Thyroid gland (tissue), 4 donors: ENCODE measurements at regions not wholly inside any gene's neighbourhood (a gene's known extent, or its start where the extent isn't known, plus 50 kb on each side); places are given as distances from the start of the nearest gene placed in this dataset.

Experiments
- DNase-seq, 2 donors: peaks; one replicate each; pipeline ENCODE4 v3.0.0-alpha.2; 2019
- H3K27ac ChIP-seq, 3 donors: fragments of 200-600 bp; sonication (generic); 1 replicate in 2 of 3; 2 replicates in 1 of 3; pipeline ENCODE4 v1.5.1; 2016 to 2019; ENCODE audit warnings: mild to moderate bottlenecking in 1 of 3, moderate library complexity in 1 of 3
- H3K27me3 ChIP-seq: fragments of 200-600 bp; sonication (generic); one replicate; pipeline ENCODE4 v1.5.1; 2019
- H3K36me3 ChIP-seq, 2 donors: fragments of 200-600 bp; sonication (generic); one replicate each; pipeline ENCODE4 v1.5.1; 2016 to 2019
- H3K4me1 ChIP-seq, 2 donors: fragments of 200-600 bp; sonication (generic); one replicate each; pipeline ENCODE4 v1.5.1; 2017 to 2019
- H3K4me3 ChIP-seq, 3 donors: fragments of 200-600 bp; sonication (generic); replicated peaks in 1 of 3; 1 replicate in 2 of 3; 2 replicates in 1 of 3; pipeline ENCODE4 v1.5.1; 2016; ENCODE audit warnings: mild to moderate bottlenecking in 1 of 3
- H3K9me3 ChIP-seq: fragments of 200-600 bp; sonication (generic); one replicate; pipeline ENCODE4 v1.5.1; 2017
- CTCF ChIP-seq, 6 experiments: fragments of 200-600 bp in 3 of 6; fragments of 450-650 bp in 3 of 6; sonication (generic) in 3 of 6; IDR thresholded peaks; one replicate each; pipeline ENCODE4 v1.5.1; 2016 to 2019; ENCODE audit warnings: antibody characterized with exemption in 6 of 6, mild to moderate bottlenecking in 2 of 6, inconsistent platforms in 1 of 6, moderate library complexity in 1 of 6
- POLR2A ChIP-seq, 2 donors: fragments of 450-650 bp; IDR thresholded peaks; one replicate each; pipeline ENCODE4 v1.6.1; 2017; ENCODE audit warnings: antibody characterized with exemption in 2 of 2, mild to moderate bottlenecking in 2 of 2, moderate library complexity in 1 of 2
- WGBS, 2 donors: methylation state at CpG; one replicate each; pipeline ENCODE4 v1.1.5; 2017; 5-methylcytosine and 5-hydroxymethylcytosine counted together
- intact Hi-C: fragments of 100-400 bp; cut with DNase I; formaldehyde crosslinking; loops from one replicate; pipeline ENCODE4 v1.15.1; 2023

- TF ChIP-seq POLR2A (IDR thresholded peaks at IDR 0.05), result no peak
- TF ChIP-seq CTCF (IDR thresholded peaks at IDR 0.05), result no peak
- Histone ChIP-seq H3K4me3 (no peak overlapping the region), H3K27ac (no peak overlapping the region), H3K36me3 (no peaks in the 10 kb centered on the region), H3K4me1 (no peaks in the 10 kb centered on the region), H3K27me3 (no peaks in the 10 kb centered on the region), H3K9me3 (no peaks in the 10 kb centered on the region)
- intact Hi-C loops, result no loop called here
- DNase-seq, result no peak
- WGBS, 2 donors, result 92% methylated on average over 1 of the region's 1 CpG
Measured at GRCh38 chr18:40824291-40824690, 1130.7 kb upstream of the PIK3C3 start.

- H3K4me3 ChIP-seq, result no peak overlapping the region
- intact Hi-C loops, result no loop called here
- no peaks in the 10 kb centered on the region for H3K9me3 ChIP-seq
- H3K27ac ChIP-seq, result no peak overlapping the region
- no peak for TF ChIP-seq CTCF (IDR thresholded peaks at IDR 0.05)
- TF ChIP-seq POLR2A (IDR thresholded peaks at IDR 0.05), result no peak
- no peaks in the 10 kb centered on the region for H3K36me3 ChIP-seq
- H3K4me1 ChIP-seq, result no peaks in the 10 kb centered on the region
- DNase-seq, result no peak
- no peaks in the 10 kb centered on the region for H3K27me3 ChIP-seq
- 75 to 88% methylated on average over 6 of the region's 6 CpGs for WGBS, 2 donors
Measured at GRCh38 chr18:40821596-40822243, 1133.3 kb upstream of the PIK3C3 start.

- H3K27ac ChIP-seq, result no peak overlapping the region
- no peaks in the 10 kb centered on the region for H3K27me3 ChIP-seq
- 78 to 86% methylated on average over 1 of the region's 1 CpG for WGBS, 2 donors
- no peak overlapping the region for H3K4me3 ChIP-seq
- TF ChIP-seq CTCF (IDR thresholded peaks at IDR 0.05), result no peak
- no peak for TF ChIP-seq POLR2A (IDR thresholded peaks at IDR 0.05)
- no peaks in the 10 kb centered on the region for H3K4me1 ChIP-seq
- DNase-seq, result no peak
- H3K36me3 ChIP-seq, result no peaks in the 10 kb centered on the region
- intact Hi-C loops, result no loop called here
- H3K9me3 ChIP-seq, result no peaks in the 10 kb centered on the region
Measured at GRCh38 chr18:40812981-40813515, 1142.0 kb upstream of the PIK3C3 start.

- intact Hi-C loops, result no loop called here
- no peaks in the 10 kb centered on the region for H3K27me3 ChIP-seq
- no peaks in the 10 kb centered on the region for H3K9me3 ChIP-seq
- no peak for TF ChIP-seq CTCF (IDR thresholded peaks at IDR 0.05)
- TF ChIP-seq POLR2A (IDR thresholded peaks at IDR 0.05), result no peak
- no peak overlapping the region for H3K4me3 ChIP-seq
- no peak overlapping the region for H3K27ac ChIP-seq
- no peaks in the 10 kb centered on the region for H3K36me3 ChIP-seq
- no peak for DNase-seq
- H3K4me1 ChIP-seq, result no peaks in the 10 kb centered on the region
Measured at GRCh38 chr18:40810372-40810771, 1144.7 kb upstream of the PIK3C3 start.

GRCh38 chr18:40789286-40789685 lies 1165.7 kb upstream of the PIK3C3 start:
- Histone ChIP-seq H3K4me1 (no peaks in the 10 kb centered on the region), H3K36me3 (no peaks in the 10 kb centered on the region), H3K4me3 (no peak overlapping the region), H3K9me3 (no peaks in the 10 kb centered on the region), H3K27me3 (no peaks in the 10 kb centered on the region), H3K27ac (no peak overlapping the region)
- WGBS, 2 donors, result 74 to 87% methylated on average over 4 of the region's 4 CpGs
- intact Hi-C loops, result no loop called here
- TF ChIP-seq CTCF (IDR thresholded peaks at IDR 0.05) (no peak), POLR2A (IDR thresholded peaks at IDR 0.05) (no peak)
- DNase-seq, result no peak
